Adrenal gland (tissue), 9 donors: ENCODE measurements at regions not wholly inside any gene's neighbourhood (a gene's known extent, or its start where the extent isn't known, plus 50 kb on each side); places are given as distances from the start of the nearest gene placed in this dataset.

Experiments
- DNase-seq, 7 donors: peaks; one replicate each; pipeline ENCODE4 v3.0.0-alpha.2; 2019 to 2020
- H3K27ac ChIP-seq, 5 donors: fragments of 200-600 bp; sonication (generic) in 4 of 5; 1 replicate in 3 of 5; 2 replicates in 2 of 5; pipeline versions ENCODE4 v1.5.1 to v1.8.0; 2016 to 2020; ENCODE audit warnings: mild to moderate bottlenecking in 1 of 5
- H3K27me3 ChIP-seq: fragments of 200-600 bp; 2 replicates; pipeline ENCODE4 v1.8.0; 2021
- H3K36me3 ChIP-seq, 2 donors: fragments of 200-600 bp; replicated peaks in 1 of 2; 1 replicate in 1 of 2; 2 replicates in 1 of 2; pipeline versions ENCODE4 v1.5.1 to v1.8.0; 2018 to 2022
- H3K4me1 ChIP-seq, 2 donors: fragments of 200-600 bp; replicated peaks in 1 of 2; 1 replicate in 1 of 2; 2 replicates in 1 of 2; pipeline versions ENCODE4 v1.5.1 to v1.8.0; 2018 to 2021
- H3K4me3 ChIP-seq, 4 donors: fragments of 200-600 bp; sonication (generic) in 3 of 4; one replicate each; pipeline ENCODE4 v1.5.1; 2016 to 2018
- H3K9me3 ChIP-seq, 3 donors: fragments of 200-600 bp; sonication (generic) in 1 of 3; replicated peaks in 1 of 3; 1 replicate in 2 of 3; 2 replicates in 1 of 3; pipeline versions ENCODE4 v1.5.1 to v1.8.0; 2016 to 2021
- POLR2A ChIP-seq, 2 donors: fragments of 450-650 bp; IDR thresholded peaks; one replicate each; pipeline ENCODE4 v1.6.1; 2017; ENCODE audit warnings: antibody characterized with exemption in 2 of 2, mild to moderate bottlenecking in 2 of 2, moderate library complexity in 1 of 2
- WGBS, 4 donors: extraction: QIAGEN DNeasy Blood & Tissue Kit in 2 of 4; methylation state at CpG; one replicate each; pipeline versions ENCODE4 v1.1.5 to v1.1.7; 2013 to 2017; 5-methylcytosine and 5-hydroxymethylcytosine counted together
- intact Hi-C, 2 donors: fragments of 100-400 bp; cut with DNase I; formaldehyde crosslinking; loops; one replicate each; pipeline versions ENCODE4 v1.14.1 to v1.15.0; 2022 to 2023
- TF ChIP-seq, protein P1 (sequence below), 6 experiments: fragments of 450-650 bp in 4 of 6; fragments of 200-600 bp in 2 of 6; sonication (generic) in 1 of 6; IDR thresholded peaks; 1 replicate in 5 of 6; 2 replicates in 1 of 6; pipeline versions ENCODE4 v1.5.1 to v1.8.0; 2016 to 2021; ENCODE audit warnings: antibody characterized with exemption in 6 of 6, mild to moderate bottlenecking in 2 of 6, moderate library complexity in 1 of 6
- donor health status: healthy with polysubstance abuse.
- donor health status: Bipolar disorder and iron deficiency.
- donor health status: DM: yes; HTN: yes; CAD: no.
- donor health status: DM: no; HTN: no; CAD: no.
- donor health status: DM: no; HTN: no; CAD: no.

GRCh38 chr2:134778372-134778771 is 59.6 kb upstream of the TMEM163 start:
- H3K4me1 ChIP-seq, result peaks cover 18 to 28% of the 10 kb centered on the region in 2 donors
- no peaks in the 10 kb centered on the region for H3K36me3 ChIP-seq
- DNase-seq, result no peak
- intact Hi-C loops, result no loop called here
- H3K27me3 ChIP-seq, result no peaks in the 10 kb centered on the region
- no peaks in the 10 kb centered on the region for H3K9me3 ChIP-seq
- WGBS, 4 donors, result 91 to 98% (median 95%) methylated on average over 4 of the region's 4 CpGs
- no peak overlapping the region for H3K4me3 ChIP-seq
- no peak for TF ChIP-seq POLR2A (IDR thresholded peaks at IDR 0.05)
- TF ChIP-seq, protein P1, sequence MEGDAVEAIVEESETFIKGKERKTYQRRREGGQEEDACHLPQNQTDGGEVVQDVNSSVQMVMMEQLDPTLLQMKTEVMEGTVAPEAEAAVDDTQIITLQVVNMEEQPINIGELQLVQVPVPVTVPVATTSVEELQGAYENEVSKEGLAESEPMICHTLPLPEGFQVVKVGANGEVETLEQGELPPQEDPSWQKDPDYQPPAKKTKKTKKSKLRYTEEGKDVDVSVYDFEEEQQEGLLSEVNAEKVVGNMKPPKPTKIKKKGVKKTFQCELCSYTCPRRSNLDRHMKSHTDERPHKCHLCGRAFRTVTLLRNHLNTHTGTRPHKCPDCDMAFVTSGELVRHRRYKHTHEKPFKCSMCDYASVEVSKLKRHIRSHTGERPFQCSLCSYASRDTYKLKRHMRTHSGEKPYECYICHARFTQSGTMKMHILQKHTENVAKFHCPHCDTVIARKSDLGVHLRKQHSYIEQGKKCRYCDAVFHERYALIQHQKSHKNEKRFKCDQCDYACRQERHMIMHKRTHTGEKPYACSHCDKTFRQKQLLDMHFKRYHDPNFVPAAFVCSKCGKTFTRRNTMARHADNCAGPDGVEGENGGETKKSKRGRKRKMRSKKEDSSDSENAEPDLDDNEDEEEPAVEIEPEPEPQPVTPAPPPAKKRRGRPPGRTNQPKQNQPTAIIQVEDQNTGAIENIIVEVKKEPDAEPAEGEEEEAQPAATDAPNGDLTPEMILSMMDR (IDR thresholded peaks at IDR 0.05), result peak in 5 of 6 experiments; percentile 9 to 43 (median 33)
- H3K27ac ChIP-seq, result no peak overlapping the region

GRCh38 chr2:134780972-134781371 is 57.4 kb upstream of the ACMSD start:
- peak overlapping the region in 1 of 5 donors; percentile 37 for H3K27ac ChIP-seq
- peaks cover 6 to 12% of the 10 kb centered on the region in 2 donors for H3K4me1 ChIP-seq
- no peaks in the 10 kb centered on the region for H3K27me3 ChIP-seq
- H3K4me3 ChIP-seq, result no peak overlapping the region
- TF ChIP-seq, protein P1 (IDR thresholded peaks at IDR 0.05), result no peak
- TF ChIP-seq POLR2A (IDR thresholded peaks at IDR 0.05), result no peak
- intact Hi-C loops, result no loop called here
- WGBS, 4 donors, result 26 to 72% (median 33%) methylated on average over 1 of the region's 1 CpG
- no peaks in the 10 kb centered on the region for H3K36me3 ChIP-seq
- H3K9me3 ChIP-seq, result no peaks in the 10 kb centered on the region
- no peak for DNase-seq

DNA sequence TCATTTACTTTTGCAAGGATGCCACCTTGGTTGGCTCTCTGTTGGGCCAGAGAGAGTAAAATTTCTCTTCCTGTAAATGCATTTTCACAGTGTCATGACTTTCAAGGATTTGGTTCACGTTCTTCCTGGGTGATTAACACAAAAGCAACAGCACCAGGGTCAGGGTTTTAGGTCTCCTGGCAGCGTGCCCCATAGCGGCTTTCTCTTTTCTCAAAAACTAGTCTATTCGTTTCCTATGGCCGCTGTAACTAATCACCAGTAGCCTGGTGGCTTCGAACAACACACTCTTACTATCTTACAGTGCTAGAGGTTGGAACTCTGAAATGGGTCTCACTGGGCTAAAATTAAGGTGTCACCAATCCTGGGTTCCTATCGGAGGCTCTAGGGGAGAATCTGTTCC is 56.3 kb upstream of the ACMSD start:
- H3K36me3 ChIP-seq, result no peaks in the 10 kb centered on the region
- peak; percentile 55 to 75 (median 68) for DNase-seq
- TF ChIP-seq POLR2A (IDR thresholded peaks at IDR 0.05), result no peak
- TF ChIP-seq, protein P1 (IDR thresholded peaks at IDR 0.05), result no peak
- no peak overlapping the region for H3K4me3 ChIP-seq
- WGBS, 4 donors, result 28 to 55% (median 49%) methylated on average over 7 of the region's 7 CpGs
- peaks cover 6 to 12% of the 10 kb centered on the region in 2 donors for H3K4me1 ChIP-seq
- intact Hi-C loops, result no loop called here
- no peaks in the 10 kb centered on the region for H3K9me3 ChIP-seq
- no peaks in the 10 kb centered on the region for H3K27me3 ChIP-seq
- H3K27ac ChIP-seq, result peak overlapping the region in 2 of 5 donors; percentile 15 to 53

- peak overlapping the region in 1 of 5 donors; percentile 1 for H3K27ac ChIP-seq
- H3K4me3 ChIP-seq, result no peak overlapping the region
- H3K27me3 ChIP-seq, result no peaks in the 10 kb centered on the region
- intact Hi-C loops, result no loop called here
- no peaks in the 10 kb centered on the region for H3K9me3 ChIP-seq
- peaks cover 6 to 12% of the 10 kb centered on the region in 2 donors for H3K4me1 ChIP-seq
- 36 to 60% (median 41%) methylated on average over 3 of the region's 3 CpGs for WGBS, 4 donors
- peak in 2 of 7 donors; percentile 22 to 25 for DNase-seq
- TF ChIP-seq, protein P1 (IDR thresholded peaks at IDR 0.05), result peak in 2 of 6 experiments; percentile 25 to 34
- TF ChIP-seq POLR2A (IDR thresholded peaks at IDR 0.05), result no peak
- H3K36me3 ChIP-seq, result no peaks in the 10 kb centered on the region
These were observed 55.6 kb upstream of the ACMSD start for GRCh38 chr2:134782792-134783191.
